LoVo (cell line): ENCODE measurements at regions not wholly inside any gene's neighbourhood (a gene's known extent, or its start where the extent isn't known, plus 50 kb on each side); places are given as distances from the start of the nearest gene placed in this dataset.
"Not testable (repeated sequence)": the region's sequence is repeated elsewhere in the genome, so short reads cannot be mapped to it uniquely, and the experiment has no call there.

Source experiments
- DNase-seq: peaks from one replicate; pipeline ENCODE4 v3.0.0-alpha.2; 2016; ENCODE audit warnings: low spot score

- DNase-seq: no peak
These were observed 1009.2 kb upstream of the FANCL start for GRCh38 chr2:59250307-59250677.

GRCh38 chr2:59249441-59250306 lies 1008.5 kb upstream of the FANCL start:
- DNase-seq: no peak

DNA sequence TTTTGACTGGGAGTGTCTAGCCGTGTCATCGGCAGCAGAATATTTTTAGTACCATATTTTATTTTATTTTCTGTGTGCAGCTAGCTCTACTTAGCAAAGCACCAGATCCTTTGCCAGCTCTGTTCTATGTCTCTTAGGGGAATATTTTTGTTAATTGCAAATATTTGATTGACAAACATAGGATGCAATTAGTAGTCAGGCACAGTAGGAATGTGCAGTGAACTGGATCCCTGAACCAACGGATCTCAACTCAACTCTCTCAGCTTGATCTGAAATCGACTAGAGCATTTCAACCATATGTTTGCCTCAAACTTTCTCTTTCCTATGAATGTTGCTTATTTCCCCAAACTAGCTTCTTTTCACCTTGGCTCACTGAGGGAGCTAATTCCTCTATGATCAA lies 998.0 kb upstream of the FANCL start:
- no peak for DNase-seq

DNA sequence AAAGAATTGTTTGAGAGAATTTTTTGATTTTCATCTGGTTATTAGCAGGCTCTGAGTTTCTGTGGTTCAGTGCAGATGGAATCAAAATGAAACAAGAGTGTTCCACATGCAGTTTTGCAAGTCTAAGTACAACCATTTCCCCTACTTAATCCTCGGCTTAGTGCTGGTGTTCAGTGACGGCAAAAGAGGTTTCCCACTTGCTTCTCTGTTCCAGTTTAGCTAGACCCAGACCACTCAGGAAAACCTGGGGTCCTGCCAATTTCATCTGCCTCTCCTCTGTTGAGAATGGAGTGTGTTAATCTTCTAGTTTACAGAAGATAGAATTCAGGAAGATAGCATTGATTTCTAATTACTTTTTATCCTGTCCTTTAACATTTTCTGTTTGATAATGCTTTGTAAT lies 996.2 kb upstream of the FANCL start:
- DNase-seq: no peak

- DNase-seq: no peak
These were observed 995.6 kb upstream of the FANCL start for GRCh38 chr2:59236723-59237122.

- DNase-seq: no peak
These were observed 992.8 kb upstream of the FANCL start for GRCh38 chr2:59233920-59234319.

- no peak for DNase-seq
These were observed 992.3 kb upstream of the FANCL start for GRCh38 chr2:59233448-59233847.

DNA sequence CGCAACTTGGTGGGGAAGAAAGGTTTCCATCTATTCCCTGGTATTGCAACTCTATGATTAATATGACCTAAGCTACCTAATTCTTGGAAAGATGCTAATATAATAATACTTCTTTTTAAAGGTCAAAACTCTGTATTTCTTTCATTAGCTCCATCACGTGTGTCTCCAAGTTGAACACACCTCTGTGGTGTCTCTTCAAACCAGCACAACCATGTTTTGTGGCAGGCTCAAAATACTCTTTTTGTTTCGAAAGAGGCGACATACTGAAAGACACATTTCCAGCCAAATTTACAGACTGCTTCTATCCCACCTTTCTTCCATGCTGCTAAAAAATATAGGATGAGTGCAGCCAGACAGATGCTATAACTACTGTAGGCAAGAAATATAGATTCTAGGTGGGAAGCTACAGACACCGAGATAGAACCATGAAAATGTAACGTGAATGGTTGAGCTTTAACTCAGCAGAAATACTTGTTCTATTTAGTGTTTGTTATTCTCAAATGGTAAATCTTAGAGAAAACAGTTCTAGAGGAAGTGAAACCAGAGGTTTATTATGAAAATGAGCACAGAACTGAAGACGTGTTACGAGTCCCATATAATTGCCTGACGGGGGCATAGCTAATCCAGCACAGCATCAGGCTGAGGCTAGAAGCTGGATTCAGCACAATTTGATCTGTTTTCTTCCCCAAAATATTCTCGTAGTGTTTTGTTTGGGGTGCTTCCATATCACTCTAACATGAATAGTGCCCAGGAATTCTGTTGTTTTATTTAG lies 991.5 kb upstream of the FANCL start:
- no peak for DNase-seq

GRCh38 chr2:59226362-59226761 lies 985.2 kb upstream of the FANCL start:
- DNase-seq: not testable (repeated sequence)

- no peak for DNase-seq
These were observed 982.6 kb upstream of the FANCL start for GRCh38 chr2:59223742-59224141.

DNA sequence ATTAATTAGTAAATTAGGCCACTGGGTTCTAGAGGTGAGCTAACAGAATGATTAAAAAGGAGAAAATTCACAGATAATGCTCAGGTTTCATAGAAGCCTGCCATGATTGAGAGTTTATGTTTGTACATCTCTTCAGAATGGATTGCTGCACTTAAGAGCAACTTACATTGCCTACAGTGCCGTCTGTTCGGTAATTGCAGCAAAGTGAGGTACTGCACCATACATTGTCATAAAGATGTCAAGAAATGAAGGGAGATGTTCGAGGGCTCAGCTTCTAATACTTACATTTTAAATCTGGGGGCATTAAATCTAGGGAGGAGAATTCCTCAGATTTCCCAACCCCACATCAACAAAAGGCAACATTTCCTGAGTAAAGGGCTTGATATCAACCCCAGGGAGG lies 976.2 kb upstream of the FANCL start:
- no peak for DNase-seq

DNA sequence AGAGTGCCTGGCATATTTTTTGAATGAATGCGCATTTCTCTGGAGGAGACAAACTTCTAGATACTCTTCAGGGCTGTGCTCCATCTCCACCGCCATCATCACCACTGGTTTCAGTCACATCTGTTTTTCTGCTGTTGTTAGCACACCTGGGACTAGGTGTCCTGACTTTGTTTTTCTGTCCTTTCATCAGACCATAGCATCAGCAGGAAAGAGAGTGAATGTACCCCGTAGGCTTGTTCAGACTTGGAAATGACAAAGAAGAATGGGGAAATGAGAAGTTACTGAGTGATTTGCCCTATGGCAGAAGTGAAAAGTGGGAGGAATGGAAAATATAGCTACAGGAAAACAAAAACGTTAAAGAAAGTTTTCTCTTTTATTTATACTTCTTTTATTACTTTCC lies 965.2 kb upstream of the FANCL start:
- no peak for DNase-seq

DNA sequence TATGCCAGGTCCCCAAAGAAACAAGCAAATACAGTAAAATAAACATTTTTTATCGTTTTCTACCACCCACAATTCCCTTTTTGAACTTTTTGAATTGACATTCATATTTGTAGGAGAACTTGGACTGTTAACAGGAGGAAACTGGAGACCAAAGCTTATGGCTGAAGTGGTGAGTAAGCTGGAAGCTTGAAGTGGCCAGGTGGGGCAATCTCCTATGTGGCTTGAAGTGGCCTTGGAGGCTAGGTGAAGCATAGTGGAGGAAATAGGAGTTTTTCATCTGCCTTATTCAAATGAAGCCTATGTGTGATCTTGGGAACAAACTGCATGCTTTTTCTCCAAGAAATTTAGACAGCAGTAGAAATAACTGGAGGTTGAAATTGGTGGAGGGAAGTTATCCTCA lies 962.9 kb upstream of the FANCL start:
- no peak for DNase-seq

DNA sequence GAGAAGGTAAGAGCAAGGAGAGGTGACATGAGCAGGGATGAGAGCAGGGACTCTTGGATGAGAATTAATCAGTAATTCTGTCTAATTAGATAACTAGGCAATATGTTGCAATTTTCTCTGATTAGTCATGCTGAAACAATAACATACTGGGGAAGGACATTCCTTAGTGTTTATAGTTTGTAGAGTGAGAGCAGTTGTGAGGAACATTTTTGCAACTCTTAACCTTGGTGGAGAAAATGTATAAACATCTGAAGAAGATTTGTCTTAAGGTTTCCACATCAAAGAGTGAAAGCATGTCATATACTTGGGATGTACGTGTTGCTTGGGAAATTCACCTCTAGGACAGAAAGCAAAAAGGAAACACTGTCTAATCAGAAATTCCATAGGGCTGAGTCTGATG lies 955.4 kb upstream of the FANCL start:
- DNase-seq: no peak

GRCh38 chr2:59195851-59196250 lies 954.7 kb upstream of the FANCL start:
- DNase-seq: no peak

DNA sequence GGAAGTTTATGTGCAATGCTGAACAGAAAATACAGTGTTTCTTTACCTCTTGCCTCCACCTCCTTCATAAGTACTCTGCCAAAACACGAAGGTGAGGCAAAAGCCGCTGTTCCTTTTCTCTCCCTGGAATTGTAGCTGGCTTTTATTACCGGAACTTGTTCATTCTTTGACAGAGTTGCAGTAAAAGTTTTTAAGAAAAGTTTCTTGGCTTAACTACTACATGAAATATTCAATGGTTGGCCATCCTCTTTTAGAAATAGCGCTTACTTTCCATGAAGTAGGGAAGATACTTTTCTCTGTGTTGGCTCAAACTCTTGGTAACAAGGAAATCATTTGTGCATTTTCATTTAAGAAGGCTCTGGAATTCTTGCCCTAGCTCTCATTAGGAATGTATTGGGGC lies 950.7 kb upstream of the FANCL start:
- DNase-seq: no peak

GRCh38 chr2:59190518-59190917 lies 949.4 kb upstream of the FANCL start:
- DNase-seq: no peak

DNA sequence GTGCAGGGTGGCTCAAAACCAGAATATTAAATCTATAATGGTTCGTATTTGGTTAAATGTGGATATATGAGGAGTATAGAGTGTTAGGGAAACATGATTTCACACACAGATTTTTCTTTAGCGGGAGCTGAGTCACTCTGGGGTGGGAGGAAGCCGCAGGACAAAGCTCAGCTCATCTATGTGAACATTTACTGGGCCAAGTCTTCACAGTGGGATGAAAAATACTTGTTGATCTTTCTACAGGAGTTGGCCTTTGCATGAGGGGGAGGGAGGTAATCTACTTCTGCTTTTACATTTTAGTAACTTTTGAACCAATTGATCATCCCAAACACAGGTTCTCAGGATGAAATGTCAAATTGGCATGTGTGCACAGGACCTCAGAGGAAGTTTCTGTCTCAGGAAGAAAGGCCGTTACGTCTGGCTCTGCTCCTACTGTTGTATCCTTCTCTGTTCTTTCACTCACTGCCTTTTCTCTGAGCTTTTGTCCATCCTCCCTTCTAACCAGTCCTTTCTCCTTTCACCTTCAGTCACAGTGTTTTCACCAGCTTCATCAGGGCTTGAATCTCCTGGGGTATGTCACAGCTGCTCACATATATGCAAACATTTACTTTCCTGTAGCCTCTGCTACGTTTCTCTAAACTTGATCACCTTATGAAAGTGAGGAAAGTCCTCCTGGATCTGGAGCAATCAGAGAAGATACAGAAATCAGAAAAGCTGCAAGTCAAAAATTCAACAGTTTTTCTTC lies 943.3 kb upstream of the FANCL start:
- no peak for DNase-seq

- DNase-seq: no peak
These were observed 941.9 kb upstream of the FANCL start for GRCh38 chr2:59183070-59183469.

DNA sequence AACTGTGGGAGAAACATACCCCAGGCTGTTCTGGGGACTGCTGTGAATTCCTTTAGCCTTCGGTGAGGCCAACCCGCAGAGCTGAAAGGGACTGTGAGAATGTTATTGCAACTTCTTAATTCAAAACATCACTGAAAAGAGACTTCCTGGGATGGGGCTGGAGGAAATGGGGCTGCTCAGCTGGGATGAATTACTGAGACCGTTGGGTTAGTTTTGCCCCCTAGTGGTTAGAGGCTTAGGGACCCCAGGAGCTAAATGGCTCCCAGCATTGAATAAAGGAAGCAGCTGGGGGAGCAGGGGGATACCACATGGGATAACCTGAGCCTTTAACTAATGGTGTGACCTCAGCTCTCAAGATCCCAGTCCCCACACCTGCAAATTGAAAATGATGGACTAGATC lies 941.1 kb upstream of the FANCL start:
- peak; percentile 1 for DNase-seq

DNA sequence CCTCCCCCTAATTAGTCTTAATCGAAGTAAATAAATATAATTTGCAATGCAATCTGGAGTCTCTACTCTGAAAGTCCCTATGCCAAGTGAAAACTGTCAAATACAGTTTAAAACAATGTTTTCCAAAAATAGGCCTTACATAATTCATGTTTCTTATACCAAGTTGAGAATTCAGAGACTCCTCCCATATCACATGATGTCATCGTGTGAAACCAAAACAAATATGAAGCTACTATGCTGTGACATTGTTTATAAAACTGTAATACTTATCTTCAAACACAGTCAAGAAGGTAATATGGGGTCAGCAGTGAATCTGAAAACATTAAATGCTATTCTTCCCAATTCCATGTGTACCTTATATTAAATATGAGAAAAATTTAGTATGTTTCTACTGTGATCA lies 940.2 kb upstream of the FANCL start:
- no peak for DNase-seq

- DNase-seq: no peak
These were observed 939.5 kb upstream of the FANCL start for GRCh38 chr2:59180621-59181020.

- no peak for DNase-seq
These were observed 939.0 kb upstream of the FANCL start for GRCh38 chr2:59180111-59180510.
